SK-N-SH treated with all-trans-retinoic acid at 6 μM for 48 hours (cell line): ENCODE measurements at regions not wholly inside any gene's neighbourhood (a gene's known extent, or its start where the extent isn't known, plus 50 kb on each side); places are given as distances from the start of the nearest gene placed in this dataset.

Source experiments
- ATAC-seq: fragments of 200-7000 bp; cut with Tn5 transposase; 3 replicates; pipeline ENCODE4 v1.9.1; 2020; ENCODE audit warnings: mild to moderate bottlenecking, moderate library complexity
- ARNTL ChIP-seq: fragments of 450-650 bp; formaldehyde crosslinking; IDR thresholded peaks from 2 replicates; pipeline ENCODE4 v1.5.0; 2020; ENCODE audit warnings: low read depth, mild to moderate bottlenecking, moderate library complexity, borderline replicate concordance
- BACH2 ChIP-seq: fragments of 250-450 bp; sonication (Bioruptor Pico); IDR thresholded peaks from 2 replicates; pipeline ENCODE4 v1.9.0; 2021; ENCODE audit warnings: mild to moderate bottlenecking, borderline replicate concordance
- CREB5 ChIP-seq: fragments of 250-450 bp; sonication (Bioruptor Pico); IDR thresholded peaks from 2 replicates; pipeline ENCODE4 v1.5.1; 2020; ENCODE audit warnings: low read depth, mild to moderate bottlenecking, moderate library complexity
- CSDC2 ChIP-seq: fragments of 250-450 bp; sonication (Bioruptor Pico); IDR thresholded peaks from 2 replicates; pipeline ENCODE4 v1.5.0; 2020; ENCODE audit warnings: mild to moderate bottlenecking, moderate library complexity
- ESRRG ChIP-seq: fragments of 250-450 bp; sonication (Bioruptor Pico); IDR thresholded peaks from 2 replicates; pipeline ENCODE4 v1.6.1; 2021; ENCODE audit warnings: mild to moderate bottlenecking
- GLIS3 ChIP-seq: fragments of 250-450 bp; sonication (Bioruptor Pico); IDR thresholded peaks from 2 replicates; pipeline ENCODE4 v1.5.0; 2020; ENCODE audit warnings: mild to moderate bottlenecking, moderate library complexity
- ISL1 ChIP-seq: fragments of 250-450 bp; sonication (Bioruptor Pico); IDR thresholded peaks from 2 replicates; pipeline ENCODE4 v2.1.2; 2022; ENCODE audit warnings: mild to moderate bottlenecking, moderate library complexity
- OSR1 ChIP-seq: fragments of 250-450 bp; sonication (Bioruptor Pico); IDR thresholded peaks from 2 replicates; pipeline ENCODE4 v1.8.0; 2022; ENCODE audit warnings: moderate library complexity, mild to moderate bottlenecking, inconsistent platforms
- PATZ1 ChIP-seq: fragments of 250-450 bp; sonication (Bioruptor Pico); IDR thresholded peaks from 2 replicates; pipeline ENCODE4 v1.8.0; 2020; ENCODE audit warnings: mild to moderate bottlenecking, moderate library complexity, borderline replicate concordance
- POU6F1 ChIP-seq: fragments of 250-450 bp; sonication (Bioruptor Pico); IDR thresholded peaks from 2 replicates; pipeline ENCODE4 v1.8.0; 2021; ENCODE audit warnings: low read depth, mild to moderate bottlenecking, moderate library complexity, borderline replicate concordance
- PPARA ChIP-seq: fragments of 250-450 bp; sonication (Bioruptor Pico); IDR thresholded peaks from 2 replicates; pipeline ENCODE4 v1.5.0; 2020; ENCODE audit warnings: mild to moderate bottlenecking, borderline replicate concordance
- RARB ChIP-seq: fragments of 250-450 bp; sonication (Bioruptor Pico); IDR thresholded peaks from 2 replicates; pipeline ENCODE4 v1.8.0; 2021; ENCODE audit warnings: mild to moderate bottlenecking, moderate library complexity
- SNAI2 ChIP-seq: fragments of 250-450 bp; sonication (Bioruptor Pico); IDR thresholded peaks from 2 replicates; pipeline ENCODE4 v1.5.0; 2020; ENCODE audit warnings: mild to moderate bottlenecking, moderate library complexity
- TCF4 ChIP-seq: fragments of 250-450 bp; sonication (Bioruptor Pico); IDR thresholded peaks from 2 replicates; pipeline ENCODE4 v1.8.0; 2021; ENCODE audit warnings: mild to moderate bottlenecking, moderate library complexity, borderline replicate concordance
- TOX ChIP-seq: fragments of 250-450 bp; sonication (Bioruptor Pico); IDR thresholded peaks from 2 replicates; pipeline ENCODE4 v1.8.0; 2021; ENCODE audit warnings: mild to moderate bottlenecking, moderate library complexity, borderline replicate concordance
- TSHZ2 ChIP-seq: fragments of 250-450 bp; sonication (Bioruptor Pico); IDR thresholded peaks from 2 replicates; pipeline ENCODE4 v1.5.0; 2020; ENCODE audit warnings: mild to moderate bottlenecking, moderate library complexity
- ZC3H10 ChIP-seq: fragments of 250-450 bp; sonication (Bioruptor Pico); IDR thresholded peaks from 2 replicates; pipeline ENCODE4 v1.5.1; 2021; ENCODE audit warnings: mild to moderate bottlenecking, moderate library complexity
- ZFP3 ChIP-seq: fragments of 250-450 bp; sonication (Bioruptor Pico); IDR thresholded peaks from 2 replicates; pipeline ENCODE4 v1.5.0; 2020; ENCODE audit warnings: mild to moderate bottlenecking, moderate library complexity
- ZFP30 ChIP-seq: fragments of 450-650 bp; formaldehyde crosslinking; IDR thresholded peaks from 2 replicates; pipeline ENCODE4 v1.5.0; 2022; ENCODE audit warnings: mild to moderate bottlenecking, moderate library complexity
- ZNF565 ChIP-seq: fragments of 450-650 bp; formaldehyde crosslinking; conservative IDR thresholded peaks from 2 replicates; pipeline ENCODE4 v1.5.0; 2020; ENCODE audit warnings: low read depth, mild to moderate bottlenecking, moderate library complexity
- ZNF70 ChIP-seq: fragments of 450-650 bp; formaldehyde crosslinking; IDR thresholded peaks from 2 replicates; pipeline ENCODE4 v1.5.0; 2020; ENCODE audit warnings: mild to moderate bottlenecking, moderate library complexity
- ZNF8 ChIP-seq: fragments of 450-650 bp; formaldehyde crosslinking; IDR thresholded peaks from 2 replicates; pipeline ENCODE4 v1.5.0; 2020; ENCODE audit warnings: mild to moderate bottlenecking, moderate library complexity

GRCh38 chr14:98731286-98731685, 540.7 kb downstream of the BCL11B start:
- no peak for TF ChIP-seq TCF4
- TF ChIP-seq ZNF8 (CRISPR knock-in tag) = no peak
- TF ChIP-seq PATZ1 (CRISPR knock-in tag) = no peak
- no peak for TF ChIP-seq CSDC2 (CRISPR knock-in tag)
- no peak for TF ChIP-seq POU6F1
- TF ChIP-seq GLIS3 (CRISPR knock-in tag) = no peak
- no peak for TF ChIP-seq PPARA (CRISPR knock-in tag)
- no peak for TF ChIP-seq TSHZ2 (CRISPR knock-in tag)
- no peak for TF ChIP-seq ARNTL (CRISPR knock-in tag)
- TF ChIP-seq CREB5 (CRISPR knock-in tag) = no peak
- TF ChIP-seq ZFP30 (CRISPR knock-in tag) = no peak
- TF ChIP-seq ZNF565 (CRISPR knock-in tag) = no peak
- TF ChIP-seq ESRRG = no peak
- TF ChIP-seq ZC3H10 (CRISPR knock-in tag) = no peak
- no peak for TF ChIP-seq ISL1 (CRISPR knock-in tag)
- TF ChIP-seq, all 23 proteins: peak for 0
- ATAC-seq = no peak

DNA sequence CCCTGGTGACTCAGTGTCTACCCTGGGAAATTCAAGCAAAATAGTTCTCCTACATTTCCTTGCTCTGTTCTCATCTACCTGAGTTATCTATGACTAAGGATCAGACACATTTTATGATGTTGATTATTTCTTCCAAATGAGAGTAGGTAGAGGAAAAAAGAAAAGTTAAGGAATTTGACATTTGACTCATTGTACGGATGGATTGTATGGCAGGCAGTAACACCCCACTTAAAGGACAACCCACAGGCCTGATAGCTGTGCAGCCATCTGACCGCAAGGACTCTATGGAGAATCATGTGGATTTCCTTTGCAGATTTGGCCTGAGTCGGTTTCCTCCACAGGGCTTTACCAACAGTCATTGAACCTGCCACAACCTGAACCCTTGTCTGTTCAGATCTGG, 540.3 kb downstream of the BCL11B start:
- ATAC-seq = no peak
- no peak for TF ChIP-seq CSDC2 (CRISPR knock-in tag)
- TF ChIP-seq ZNF565 (CRISPR knock-in tag) = no peak
- no peak for TF ChIP-seq BACH2 (CRISPR knock-in tag)
- no peak for TF ChIP-seq POU6F1
- no peak for TF ChIP-seq ZC3H10 (CRISPR knock-in tag)
- TF ChIP-seq PATZ1 (CRISPR knock-in tag) = no peak
- no peak for TF ChIP-seq TOX (CRISPR knock-in tag)
- TF ChIP-seq TSHZ2 (CRISPR knock-in tag) = no peak
- no peak for TF ChIP-seq ZFP3 (CRISPR knock-in tag)
- no peak for TF ChIP-seq ZNF8 (CRISPR knock-in tag)
- no peak for TF ChIP-seq ARNTL (CRISPR knock-in tag)
- TF ChIP-seq OSR1 (CRISPR knock-in tag) = no peak
- no peak for TF ChIP-seq ESRRG
- no peak for TF ChIP-seq ZFP30 (CRISPR knock-in tag)
- TF ChIP-seq GLIS3 (CRISPR knock-in tag) = no peak
- no peak for TF ChIP-seq RARB (CRISPR knock-in tag)
- no peak for TF ChIP-seq PPARA (CRISPR knock-in tag)
- TF ChIP-seq ZNF70 (CRISPR knock-in tag) = no peak
- no peak for TF ChIP-seq SNAI2
- TF ChIP-seq, all 23 proteins: peak for 0
